CD4-positive, alpha-beta T cell treated with Interleukin-15 for 1 hour (primary cell): ENCODE measurements at regions not wholly inside any gene's neighbourhood (a gene's known extent, or its start where the extent isn't known, plus 50 kb on each side); places are given as distances from the start of the nearest gene placed in this dataset.

Experiments
- DNase-seq: peaks from one replicate; pipeline ENCODE4 v3.0.0-alpha.2; 2020

- DNase-seq, result no peak
These were observed 64.7 kb upstream of the TLK1 start for GRCh38 chr2:171225302-171225980.

- DNase-seq, result no peak
These were observed 56.6 kb upstream of the TLK1 start for GRCh38 chr2:171217330-171217729.

- DNase-seq, result no peak
These were observed 55.9 kb upstream of the TLK1 start for GRCh38 chr2:171216631-171217030.

- DNase-seq, result no peak
These were observed 53.4 kb upstream of the TLK1 start for GRCh38 chr2:171214093-171214492.

GRCh38 chr2:171210864-171211431, 50.3 kb upstream of the TLK1 start:
- DNase-seq, result peak; percentile 18
